ENCODE measurements at regions not wholly inside any gene's neighbourhood (a gene's known extent, or its start where the extent isn't known, plus 50 kb on each side); places are given as distances from the start of the nearest gene placed in this dataset.
A peak's percentile ranks its signal among the peaks of the same experiment; 100 is the strongest.

GRCh38 chr13:108433976-108434755 is 164.6 kb downstream of the TNFSF13B start:
- DNase-seq = no peak
- in situ Hi-C loops (cut with MboI; ENCODE audit: low pct_unique_long_range_greater_than_20kb, low sequenced_read_pairs) = no loop called here

DNA sequence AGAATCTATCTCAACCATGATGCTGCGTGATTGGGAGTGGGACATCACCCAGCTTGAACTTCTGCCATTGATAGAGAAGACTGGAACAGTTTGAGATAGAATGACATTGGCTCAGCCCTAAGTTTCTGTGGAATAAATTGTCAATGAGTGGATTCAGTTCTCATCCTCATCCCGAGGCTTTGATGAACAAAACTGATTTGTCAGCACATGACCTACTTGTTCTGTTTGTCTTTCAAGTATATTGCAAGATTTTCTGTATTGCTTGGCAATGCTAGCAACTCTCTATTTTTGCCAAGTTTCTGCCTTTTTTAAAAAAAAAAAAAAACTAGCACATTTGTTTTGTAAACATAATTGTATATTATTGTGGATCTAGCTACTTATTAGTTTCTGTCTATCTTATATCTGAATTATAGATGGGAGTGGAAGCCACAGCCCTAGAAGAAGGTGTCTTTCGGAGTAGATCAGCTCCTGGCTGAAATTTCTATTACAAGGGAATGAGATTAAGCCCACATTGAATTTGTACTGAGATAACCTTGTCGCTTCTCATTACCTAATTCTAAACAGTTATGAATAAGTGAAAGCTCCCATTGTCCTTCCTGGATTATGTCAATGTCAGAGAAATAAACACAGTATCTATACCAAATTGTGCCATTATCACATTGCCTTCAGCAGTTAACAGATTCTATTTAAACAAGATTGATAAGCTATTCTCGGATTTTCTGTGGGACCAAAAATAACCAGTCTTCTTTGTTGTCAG is 166.1 kb downstream of the TNFSF13B start:
- no peak for DNase-seq
- in situ Hi-C loops (cut with MboI; ENCODE audit: low pct_unique_long_range_greater_than_20kb, low sequenced_read_pairs) = no loop called here

- in situ Hi-C loops (cut with MboI; ENCODE audit: low pct_unique_long_range_greater_than_20kb, low sequenced_read_pairs) = no loop called here
- no peak for DNase-seq
Measured at GRCh38 chr13:108437496-108437895, 168.0 kb downstream of the TNFSF13B start.

DNA sequence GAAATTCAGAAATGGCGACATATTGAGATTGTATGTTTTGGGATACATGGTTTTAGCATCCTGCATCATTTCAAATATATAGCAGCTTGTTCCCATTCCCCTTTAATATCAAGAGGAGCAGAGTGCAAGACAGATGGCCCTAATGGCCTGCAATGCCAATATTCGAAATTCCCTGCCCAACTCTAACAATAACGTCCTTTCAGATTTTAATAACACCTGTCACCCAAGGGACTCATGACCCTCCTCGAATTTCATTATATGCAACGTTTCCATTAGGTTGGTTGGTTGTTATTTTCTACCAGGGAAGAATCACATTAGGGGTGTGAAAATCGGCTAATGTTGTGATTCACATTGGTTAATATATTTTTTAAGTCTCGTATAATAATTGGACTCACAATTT is 170.0 kb downstream of the TNFSF13B start:
- DNase-seq = no peak
- in situ Hi-C loops (cut with MboI; ENCODE audit: low pct_unique_long_range_greater_than_20kb, low sequenced_read_pairs) = no loop called here

- in situ Hi-C loops (cut with MboI; ENCODE audit: low pct_unique_long_range_greater_than_20kb, low sequenced_read_pairs) = no loop called here
- DNase-seq = no peak
Measured at GRCh38 chr13:108444448-108444847, 174.9 kb downstream of the TNFSF13B start.

- no peak for DNase-seq
- in situ Hi-C loops (cut with MboI; ENCODE audit: low pct_unique_long_range_greater_than_20kb, low sequenced_read_pairs) = no loop called here
Measured at GRCh38 chr13:108448891-108449290, 179.4 kb downstream of the TNFSF13B start.

- in situ Hi-C loops (cut with MboI; ENCODE audit: low pct_unique_long_range_greater_than_20kb, low sequenced_read_pairs) = no loop called here
Measured at GRCh38 chr13:108451121-108451520, 178.3 kb upstream of the MYO16 start.

GRCh38 chr13:108455320-108455719 is 174.1 kb upstream of the MYO16 start:
- DNase-seq = no peak
- in situ Hi-C loops (cut with MboI; ENCODE audit: low pct_unique_long_range_greater_than_20kb, low sequenced_read_pairs) = no loop called here

More at GRCh38 chr13:108451121-108451520, 178.3 kb upstream of the MYO16 start:
- DNase-seq = no peak

DNA sequence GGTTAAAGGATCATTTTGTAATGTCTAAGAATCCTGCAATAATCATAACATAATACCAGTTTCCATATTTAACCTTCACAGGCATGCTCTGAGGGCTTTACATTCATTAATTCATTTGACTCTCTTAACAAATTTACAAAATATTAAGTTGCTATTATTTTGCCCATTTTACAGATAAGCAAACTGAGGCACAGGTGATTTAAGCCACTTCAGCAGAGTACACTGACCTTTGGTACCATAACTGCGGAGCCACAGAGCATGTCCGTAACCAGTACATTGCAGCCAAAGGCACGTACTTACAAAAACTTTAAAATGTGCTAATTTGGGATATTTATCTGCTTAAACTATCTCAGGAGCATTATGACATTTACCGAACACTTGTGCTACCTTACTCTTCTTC is 169.4 kb upstream of the MYO16 start:
- no peak for DNase-seq
- in situ Hi-C loops (cut with MboI; ENCODE audit: low pct_unique_long_range_greater_than_20kb, low sequenced_read_pairs) = no loop called here

DNA sequence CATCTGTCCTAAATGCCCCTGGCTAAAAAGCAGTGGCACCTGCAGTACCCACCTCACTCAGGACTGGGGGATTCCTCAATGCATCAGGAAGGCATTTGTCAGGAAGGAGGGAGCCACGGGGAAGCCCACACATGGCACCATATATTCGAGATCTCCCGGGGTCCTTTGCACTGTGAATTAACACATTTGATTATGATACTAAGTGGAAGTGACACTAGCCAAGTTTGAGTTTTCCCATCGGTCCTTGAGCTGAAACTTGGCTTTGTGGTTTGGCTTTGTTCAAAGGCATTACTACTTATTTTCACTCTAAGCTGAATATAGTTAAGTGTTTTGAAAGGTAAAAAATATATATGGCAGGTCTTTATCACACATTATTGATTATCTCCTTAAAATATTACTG is 168.7 kb upstream of the MYO16 start:
- in situ Hi-C loops (cut with MboI; ENCODE audit: low pct_unique_long_range_greater_than_20kb, low sequenced_read_pairs) = no loop called here
- no peak for DNase-seq

- in situ Hi-C loops (cut with MboI; ENCODE audit: low pct_unique_long_range_greater_than_20kb, low sequenced_read_pairs) = no loop called here
- DNase-seq = no peak
Measured at GRCh38 chr13:108463340-108463739, 166.1 kb upstream of the MYO16 start.

DNA sequence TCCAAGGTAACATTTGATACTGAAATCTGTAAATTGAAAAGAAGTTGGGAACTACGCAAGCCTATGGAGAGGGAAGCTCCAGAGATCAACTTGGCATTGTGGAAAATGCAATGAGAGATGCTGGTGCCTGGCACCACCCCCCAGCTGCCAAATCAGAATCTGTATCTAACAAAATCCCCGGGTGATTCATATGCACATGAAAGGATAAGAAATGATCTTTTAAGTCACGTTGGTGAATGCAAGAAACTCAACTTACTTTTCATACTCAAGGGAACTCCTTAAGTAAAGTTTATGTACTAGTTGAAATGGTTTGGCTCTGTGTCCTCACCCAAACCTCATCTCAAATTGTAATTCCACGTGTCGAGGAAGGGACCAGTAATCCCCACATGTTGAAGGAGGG is 158.5 kb upstream of the MYO16 start:
- DNase-seq = no peak
- in situ Hi-C loops (cut with MboI; ENCODE audit: low pct_unique_long_range_greater_than_20kb, low sequenced_read_pairs) = no loop called here

- DNase-seq = no peak
- in situ Hi-C loops (cut with MboI; ENCODE audit: low pct_unique_long_range_greater_than_20kb, low sequenced_read_pairs) = no loop called here
Measured at GRCh38 chr13:108475181-108475580, 154.2 kb upstream of the MYO16 start.

DNA sequence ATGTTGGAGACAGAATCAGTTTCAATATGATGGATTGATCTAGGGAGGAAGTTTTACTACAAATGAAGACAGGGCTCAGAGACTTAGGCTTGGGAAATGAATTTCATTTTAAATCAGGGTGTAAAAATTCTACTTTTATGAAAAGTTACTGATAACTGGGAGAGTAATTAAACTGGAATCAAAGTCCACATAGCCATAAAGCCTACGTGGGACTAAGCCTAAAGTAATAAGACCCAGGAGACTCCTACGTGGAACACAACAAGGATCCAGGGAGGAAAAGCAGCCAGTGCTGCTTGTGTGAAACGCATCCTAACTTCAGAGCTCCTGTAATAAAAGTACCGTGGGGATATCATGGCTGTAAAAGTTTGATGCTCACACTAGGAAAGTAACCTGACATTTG is 152.0 kb upstream of the MYO16 start:
- in situ Hi-C loops (cut with MboI; ENCODE audit: low pct_unique_long_range_greater_than_20kb, low sequenced_read_pairs) = no loop called here

DNA sequence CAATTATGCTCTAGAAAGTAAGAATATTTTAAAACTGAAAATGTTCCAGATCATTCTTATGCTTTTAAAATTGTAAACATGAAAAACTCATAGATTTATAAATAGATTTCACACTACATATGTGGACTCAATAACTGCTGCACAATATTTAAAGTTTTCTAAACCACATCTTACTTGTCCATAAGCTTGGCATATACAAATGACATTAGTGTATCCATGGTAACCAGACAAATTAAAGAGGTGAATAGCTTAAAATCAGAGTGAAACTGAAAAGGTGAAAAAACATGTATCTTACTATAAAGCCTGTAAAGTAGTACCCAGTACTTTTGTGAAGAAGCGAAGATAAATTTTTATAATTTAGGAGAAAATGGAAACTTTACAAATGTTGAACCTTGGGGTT is 151.2 kb upstream of the MYO16 start:
- in situ Hi-C loops (cut with MboI; ENCODE audit: low pct_unique_long_range_greater_than_20kb, low sequenced_read_pairs) = no loop called here
- DNase-seq = no peak

More for the DNA sequence above, 152.0 kb upstream of the MYO16 start:
- no peak for DNase-seq

GRCh38 chr13:108483981-108484380 is 145.4 kb upstream of the MYO16 start:
- in situ Hi-C loops (cut with MboI; ENCODE audit: low pct_unique_long_range_greater_than_20kb, low sequenced_read_pairs) = no loop called here
- DNase-seq = no peak

DNA sequence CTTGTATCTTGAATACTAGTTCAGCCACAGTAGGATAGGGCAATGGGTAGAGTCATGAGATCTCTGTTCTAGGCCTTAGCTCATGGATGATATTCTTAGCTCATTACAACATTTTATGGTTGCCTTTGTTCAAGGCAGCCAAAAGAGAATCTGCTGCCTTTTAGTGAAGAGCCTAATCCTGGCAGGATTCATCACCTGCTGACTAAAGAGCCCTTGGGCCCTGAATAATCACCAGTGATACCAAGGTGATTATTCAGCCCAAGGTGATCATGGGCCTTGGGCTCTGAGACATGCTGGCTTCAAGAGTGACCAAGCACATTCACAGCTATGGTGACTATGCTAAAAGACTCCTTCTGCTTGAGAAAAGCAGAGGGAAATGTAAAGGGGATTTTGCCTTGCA is 143.3 kb upstream of the MYO16 start:
- no peak for DNase-seq
- in situ Hi-C loops (cut with MboI; ENCODE audit: low pct_unique_long_range_greater_than_20kb, low sequenced_read_pairs) = no loop called here

DNA sequence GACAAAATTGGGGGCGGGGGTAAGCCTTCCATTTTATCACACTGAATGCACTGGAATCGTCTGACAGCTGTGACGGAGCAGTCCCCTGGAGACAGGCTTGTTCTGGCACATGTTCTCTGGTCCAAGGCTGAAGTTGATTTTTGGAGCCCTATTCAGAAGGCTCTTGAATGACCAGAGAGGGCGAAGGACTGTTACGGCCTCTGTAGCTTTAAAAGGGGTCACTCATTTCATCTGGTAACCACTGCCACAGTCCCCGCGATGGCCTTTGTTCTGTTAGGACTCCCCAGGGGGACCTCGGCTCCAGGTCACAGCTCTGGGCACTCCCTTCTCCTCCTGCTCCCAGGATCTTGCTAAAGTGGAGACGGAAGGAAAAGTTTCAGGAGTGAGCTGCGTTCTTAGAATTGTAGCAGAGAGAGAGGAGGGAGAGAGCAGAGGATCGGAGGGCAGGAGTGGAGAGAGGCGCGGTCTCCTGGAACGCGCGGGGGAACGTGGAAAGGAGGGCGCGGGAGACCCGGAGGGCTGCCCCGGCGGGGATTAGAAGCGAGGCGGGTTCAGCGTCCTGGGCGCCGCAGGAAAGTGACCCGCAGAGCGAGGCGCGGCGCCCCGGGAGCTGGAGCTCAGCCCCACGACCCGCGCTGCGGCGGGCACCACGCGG is 134.3 kb upstream of the MYO16 start:
- DNase-seq = no peak
- in situ Hi-C loops (cut with MboI; ENCODE audit: low pct_unique_long_range_greater_than_20kb, low sequenced_read_pairs) = no loop called here

DNA sequence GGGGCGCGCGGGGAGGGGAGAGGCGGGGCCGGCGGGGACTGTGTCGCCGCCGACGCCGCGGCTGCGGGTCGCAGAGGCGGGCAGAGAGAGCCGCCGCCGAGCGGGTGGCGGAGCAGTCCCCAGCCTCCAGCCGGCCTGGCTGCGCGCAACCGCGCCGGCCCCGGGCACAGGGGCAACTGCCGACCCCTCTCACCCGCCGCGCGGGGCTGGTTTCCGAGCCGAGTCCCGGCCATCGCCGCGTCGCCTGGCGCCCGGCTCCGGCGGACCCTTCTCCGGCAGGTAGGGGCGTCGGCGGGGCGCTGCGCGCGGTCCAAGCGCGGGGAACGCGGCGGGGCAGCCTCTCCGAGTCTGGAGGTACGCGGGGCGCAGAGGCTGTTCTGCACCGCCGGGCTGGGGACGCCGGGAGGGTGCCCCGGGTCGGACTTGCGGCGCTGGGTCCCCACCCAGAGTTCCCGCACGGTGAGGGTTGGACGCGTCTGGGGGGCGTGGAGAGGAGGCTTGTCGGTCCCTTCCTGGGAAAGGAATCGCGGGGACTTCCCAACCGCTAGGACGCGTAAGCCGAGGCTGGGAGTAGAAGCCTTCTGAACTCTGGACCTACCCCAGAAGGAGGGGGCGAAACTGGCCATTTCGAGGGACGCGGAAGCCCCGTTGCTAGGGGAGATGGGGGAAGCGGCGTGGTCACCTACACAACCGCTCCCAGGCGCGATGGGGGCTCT is 133.6 kb upstream of the MYO16 start:
- in situ Hi-C loops (cut with MboI; ENCODE audit: low pct_unique_long_range_greater_than_20kb, low sequenced_read_pairs) = no loop called here
- peak; percentile 23 for DNase-seq
